ENCODE measurements at regions not wholly inside any gene's neighbourhood (a gene's known extent, or its start where the extent isn't known, plus 50 kb on each side); places are given as distances from the start of the nearest gene placed in this dataset.

DNA sequence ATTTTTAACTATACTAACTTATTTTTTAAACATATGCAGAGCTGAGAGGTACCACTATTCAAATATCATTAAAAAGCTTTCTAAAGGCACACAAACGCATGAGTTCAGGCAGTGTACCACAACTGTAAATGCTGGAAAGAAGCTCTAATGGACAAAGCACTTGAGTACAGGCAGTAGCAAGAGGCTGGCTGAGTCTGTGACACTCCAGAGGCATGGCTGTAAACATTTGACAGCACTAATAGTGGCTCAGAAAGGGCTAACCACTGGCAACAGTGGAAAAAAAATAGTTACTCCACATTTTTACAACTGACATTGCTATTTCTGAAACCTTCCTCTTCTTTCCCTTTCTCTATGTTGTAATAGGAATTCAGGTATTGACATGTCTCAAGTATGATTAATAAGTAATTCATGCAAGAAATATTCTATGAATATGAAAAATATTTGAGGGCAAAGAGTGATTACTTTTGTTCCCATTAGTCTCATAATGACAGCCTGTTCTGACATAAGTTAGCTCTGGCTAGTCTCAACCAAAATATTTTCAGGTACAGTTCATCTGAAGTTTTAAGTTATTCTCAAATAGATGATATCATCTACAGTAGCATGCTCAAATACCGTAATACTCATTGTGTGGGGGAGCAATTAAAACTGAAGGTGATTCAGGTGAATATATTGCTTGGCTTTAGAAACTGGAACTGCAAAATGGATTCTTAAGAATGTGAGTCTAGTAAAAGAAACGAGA lies 324.0 kb upstream of the POT1 start:
- no peaks in the 10 kb centered on the region for H3K4me1 ChIP-seq (ENCODE audit: control insufficient read depth, insufficient read depth, low read length)
- H3K9me3 ChIP-seq (ENCODE audit: control insufficient read depth, low read length) = peaks cover 3% of the 10 kb centered on the region
- H3K27me3 ChIP-seq (replicated peaks; ENCODE audit: control insufficient read depth, insufficient read depth, low read length) = no peaks in the 10 kb centered on the region
- no peak overlapping the region for H3K4me3 ChIP-seq (ENCODE audit: low read length)
- no peak for DNase-seq (ENCODE audit: low read depth)
- no peaks in the 10 kb centered on the region for H3K36me3 ChIP-seq (ENCODE audit: control insufficient read depth, insufficient read depth, low read length, severe bottlenecking)
- no peak overlapping the region for H3K9ac ChIP-seq (ENCODE audit: low read length)

DNA sequence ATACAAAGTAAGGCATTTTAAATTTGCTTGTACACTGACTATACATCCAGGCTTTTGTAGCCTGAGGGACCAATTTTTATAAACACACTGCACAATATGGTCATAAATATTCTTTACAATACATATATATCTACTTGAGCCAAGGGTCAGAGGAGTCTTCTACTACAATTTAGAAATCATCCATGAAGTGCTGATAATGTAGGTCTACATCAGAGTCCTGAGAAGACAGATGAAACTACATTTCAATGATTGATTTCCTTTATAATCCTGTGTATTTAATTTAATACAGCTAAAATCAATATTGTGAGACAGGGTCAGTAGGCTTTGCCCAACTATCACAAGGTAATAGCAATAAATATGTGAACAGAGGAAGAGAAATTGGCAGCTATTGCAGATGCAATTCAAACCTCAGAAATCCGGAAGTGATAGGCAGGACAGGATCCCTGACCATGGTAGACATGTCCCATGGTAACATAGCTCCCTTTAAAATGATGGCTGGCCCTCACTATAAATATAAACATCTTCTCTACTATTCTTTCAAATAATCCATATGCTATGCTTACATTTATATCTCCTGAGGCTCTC lies 318.0 kb upstream of the POT1 start:
- H3K9me3 ChIP-seq (ENCODE audit: control insufficient read depth, low read length) = peaks cover 3% of the 10 kb centered on the region
- no peak for DNase-seq (ENCODE audit: low read depth)
- H3K36me3 ChIP-seq (ENCODE audit: control insufficient read depth, insufficient read depth, low read length, severe bottlenecking) = no peaks in the 10 kb centered on the region
- no peaks in the 10 kb centered on the region for H3K27me3 ChIP-seq (replicated peaks; ENCODE audit: control insufficient read depth, insufficient read depth, low read length)
- no peak overlapping the region for H3K4me3 ChIP-seq (ENCODE audit: low read length)
- no peak overlapping the region for H3K9ac ChIP-seq (ENCODE audit: low read length)
- no peaks in the 10 kb centered on the region for H3K4me1 ChIP-seq (ENCODE audit: control insufficient read depth, insufficient read depth, low read length)

DNA sequence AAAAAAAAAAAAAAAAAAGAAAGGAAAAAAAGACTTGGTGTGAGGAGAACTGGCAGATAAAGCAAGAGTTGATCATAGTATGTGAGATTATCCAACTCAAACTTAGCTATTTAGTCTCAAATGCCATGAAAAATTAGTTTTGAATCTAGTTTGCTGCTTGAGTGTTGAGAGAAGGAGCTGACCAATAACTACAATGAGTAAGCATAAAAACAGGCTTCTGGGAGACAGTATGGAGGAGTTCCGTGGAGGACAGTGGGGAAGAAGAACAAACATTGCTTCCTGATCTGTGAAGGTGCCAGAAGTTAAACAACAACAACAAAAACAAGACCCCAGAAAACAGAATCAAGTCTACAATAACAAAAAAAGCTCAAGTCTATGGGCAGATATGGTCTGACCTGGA lies 317.1 kb upstream of the POT1 start:
- Histone ChIP-seq H3K4me3 (ENCODE audit: low read length) (no peak overlapping the region), H3K9ac (ENCODE audit: low read length) (no peak overlapping the region), H3K27me3 (replicated peaks; ENCODE audit: control insufficient read depth, insufficient read depth, low read length) (no peaks in the 10 kb centered on the region), H3K36me3 (ENCODE audit: control insufficient read depth, insufficient read depth, low read length, severe bottlenecking) (no peaks in the 10 kb centered on the region), H3K9me3 (ENCODE audit: control insufficient read depth, low read length) (peaks cover 3% of the 10 kb centered on the region), H3K4me1 (ENCODE audit: control insufficient read depth, insufficient read depth, low read length) (no peaks in the 10 kb centered on the region)
- DNase-seq (ENCODE audit: low read depth) = no peak

DNA sequence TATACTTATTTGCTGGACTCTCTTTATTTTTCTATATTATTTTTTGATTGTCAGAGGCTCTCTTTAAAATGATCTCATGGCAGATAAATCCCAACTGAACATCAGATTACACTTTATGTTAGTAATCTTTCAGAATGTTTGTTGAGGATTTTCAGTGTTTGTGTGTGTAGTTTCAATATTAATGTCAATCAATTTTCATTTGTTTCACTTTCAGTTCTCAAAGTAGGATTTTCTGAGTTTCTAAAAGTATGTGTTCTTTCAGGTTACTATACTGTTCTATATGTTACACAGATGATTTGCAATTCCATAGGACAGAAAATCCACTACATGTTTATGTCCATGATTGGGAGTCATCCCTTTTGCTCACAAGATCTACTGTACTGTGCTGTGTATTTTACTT lies 311.9 kb upstream of the POT1 start:
- Histone ChIP-seq H3K36me3 (ENCODE audit: control insufficient read depth, insufficient read depth, low read length, severe bottlenecking) (no peaks in the 10 kb centered on the region), H3K4me3 (ENCODE audit: low read length) (no peak overlapping the region), H3K4me1 (ENCODE audit: control insufficient read depth, insufficient read depth, low read length) (no peaks in the 10 kb centered on the region), H3K9ac (ENCODE audit: low read length) (no peak overlapping the region), H3K27me3 (replicated peaks; ENCODE audit: control insufficient read depth, insufficient read depth, low read length) (no peaks in the 10 kb centered on the region), H3K9me3 (ENCODE audit: control insufficient read depth, low read length) (no peaks in the 10 kb centered on the region)
- DNase-seq (ENCODE audit: low read depth) = no peak

DNA sequence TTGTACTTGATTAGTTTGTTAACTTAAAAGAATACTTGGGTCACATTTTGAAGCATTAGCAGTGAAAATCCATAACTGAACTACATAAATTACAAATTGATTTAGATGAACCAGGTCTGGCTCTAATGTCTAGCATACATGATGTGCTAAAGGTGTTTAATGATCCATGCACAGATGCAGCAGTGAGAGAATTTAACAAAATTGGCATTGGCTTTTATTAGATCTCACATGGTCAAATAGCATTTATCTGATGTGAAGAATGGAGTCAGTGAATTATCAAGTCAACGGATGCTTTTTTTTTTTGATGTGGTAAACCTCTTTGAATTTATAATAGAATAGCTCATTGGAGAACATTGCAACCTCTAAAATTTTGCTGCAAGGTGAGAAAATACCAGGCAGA lies 293.0 kb upstream of the POT1 start:
- Histone ChIP-seq H3K9ac (ENCODE audit: low read length) (no peak overlapping the region), H3K27me3 (replicated peaks; ENCODE audit: control insufficient read depth, insufficient read depth, low read length) (no peaks in the 10 kb centered on the region), H3K36me3 (ENCODE audit: control insufficient read depth, insufficient read depth, low read length, severe bottlenecking) (no peaks in the 10 kb centered on the region), H3K9me3 (ENCODE audit: control insufficient read depth, low read length) (peaks cover 11% of the 10 kb centered on the region), H3K4me3 (ENCODE audit: low read length) (no peak overlapping the region), H3K4me1 (ENCODE audit: control insufficient read depth, insufficient read depth, low read length) (no peaks in the 10 kb centered on the region)
- no peak for DNase-seq (ENCODE audit: low read depth)

DNA sequence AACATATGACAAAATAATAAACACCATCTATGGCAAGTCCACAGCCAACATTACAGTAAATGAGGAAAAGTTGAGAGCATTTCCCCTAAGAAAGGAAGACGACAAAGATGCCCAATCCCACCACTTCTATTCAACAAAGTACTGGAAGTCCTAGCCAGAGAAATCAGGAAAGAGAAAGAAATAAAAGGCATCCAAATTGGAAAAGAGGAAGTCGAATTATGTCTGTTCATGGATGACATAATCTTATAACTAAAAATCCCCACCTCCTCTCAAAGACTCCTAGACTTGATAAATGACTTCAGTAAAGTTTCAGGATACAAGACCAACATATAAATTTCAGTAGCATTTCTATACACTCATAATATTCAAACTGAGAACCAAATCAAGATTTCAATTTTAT lies 288.5 kb upstream of the POT1 start:
- Histone ChIP-seq H3K27me3 (replicated peaks; ENCODE audit: control insufficient read depth, insufficient read depth, low read length) (no peaks in the 10 kb centered on the region), H3K9ac (ENCODE audit: low read length) (no peak overlapping the region), H3K9me3 (ENCODE audit: control insufficient read depth, low read length) (peaks cover 11% of the 10 kb centered on the region), H3K36me3 (ENCODE audit: control insufficient read depth, insufficient read depth, low read length, severe bottlenecking) (no peaks in the 10 kb centered on the region), H3K4me3 (ENCODE audit: low read length) (no peak overlapping the region), H3K4me1 (ENCODE audit: control insufficient read depth, insufficient read depth, low read length) (no peaks in the 10 kb centered on the region)
- DNase-seq (ENCODE audit: low read depth) = no peak

DNA sequence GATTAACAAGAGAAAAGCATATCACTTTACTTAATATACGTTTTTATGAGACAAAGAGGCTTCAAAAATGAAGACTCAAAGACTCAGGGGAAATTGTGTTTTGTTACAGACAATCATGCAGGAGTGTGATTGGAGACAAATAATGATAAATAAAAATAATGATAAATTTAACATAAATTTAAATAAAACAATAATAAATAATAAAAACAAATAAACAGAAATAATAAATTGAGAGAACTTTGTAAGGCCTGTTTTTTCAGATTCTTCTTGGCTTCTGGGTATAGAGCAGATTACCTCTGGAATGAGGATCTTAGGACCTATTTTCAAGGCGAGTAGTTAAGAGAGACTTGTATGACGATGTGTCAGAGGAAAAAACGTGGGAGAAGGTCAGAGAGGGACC lies 271.4 kb upstream of the POT1 start:
- H3K9me3 ChIP-seq (ENCODE audit: control insufficient read depth, low read length) = no peaks in the 10 kb centered on the region

DNA sequence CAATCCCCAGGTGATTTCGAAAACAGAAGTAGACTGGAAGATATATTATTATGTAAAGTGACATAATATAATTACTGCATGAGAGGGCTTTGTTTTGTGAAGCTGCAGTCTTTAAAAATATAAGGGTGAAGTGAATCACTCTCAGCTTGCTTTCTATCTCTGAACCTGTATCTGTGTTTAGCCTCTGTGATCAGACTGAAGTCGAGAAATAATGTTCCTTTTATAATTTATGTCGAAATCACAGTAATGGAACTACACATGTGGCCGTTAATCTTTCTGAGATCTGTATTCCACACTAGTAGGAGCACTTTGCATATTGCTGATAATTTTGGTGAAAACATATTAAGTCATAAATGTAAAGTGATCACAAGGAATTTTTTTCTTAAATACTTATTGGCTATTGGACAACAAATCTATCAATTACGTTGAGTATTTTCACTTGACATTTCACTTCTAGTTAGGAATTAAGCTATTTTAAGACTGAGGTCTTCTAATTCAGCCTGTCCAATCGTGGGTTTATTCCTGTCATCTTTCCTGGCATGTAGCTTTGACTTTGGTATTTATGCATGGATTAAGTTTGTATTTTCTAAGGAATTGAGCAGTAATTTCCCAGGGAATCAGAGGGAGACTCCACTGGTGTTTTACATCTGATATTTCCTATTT lies 268.2 kb upstream of the POT1 start:
- no peaks in the 10 kb centered on the region for H3K27me3 ChIP-seq (replicated peaks; ENCODE audit: control insufficient read depth, insufficient read depth, low read length)

More for the DNA sequence above, 271.4 kb upstream of the POT1 start:
- Histone ChIP-seq H3K4me1 (ENCODE audit: control insufficient read depth, insufficient read depth, low read length) (no peaks in the 10 kb centered on the region), H3K9ac (ENCODE audit: low read length) (no peak overlapping the region), H3K27me3 (replicated peaks; ENCODE audit: control insufficient read depth, insufficient read depth, low read length) (no peaks in the 10 kb centered on the region), H3K4me3 (ENCODE audit: low read length) (no peak overlapping the region), H3K36me3 (ENCODE audit: control insufficient read depth, insufficient read depth, low read length, severe bottlenecking) (no peaks in the 10 kb centered on the region)
- DNase-seq (ENCODE audit: low read depth) = no peak

DNA sequence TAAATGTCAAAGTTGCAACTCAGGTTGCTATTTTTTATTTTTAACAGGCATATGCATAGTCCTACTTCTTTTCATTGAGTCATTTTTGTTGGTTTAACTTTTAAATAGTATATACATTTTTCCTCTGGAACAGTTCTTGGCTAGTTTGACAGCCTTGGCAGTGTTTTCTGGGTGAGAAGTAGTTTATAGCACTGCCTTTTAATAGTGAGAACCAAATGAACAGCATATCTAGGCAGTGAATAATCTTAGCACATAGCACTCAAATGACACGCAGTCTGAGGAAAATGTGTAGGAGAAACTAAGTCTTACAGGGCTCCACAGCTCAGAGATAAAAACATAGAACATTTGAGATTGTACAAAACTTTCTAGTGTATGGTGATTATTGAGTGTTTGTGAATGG lies 265.5 kb upstream of the POT1 start:
- Histone ChIP-seq H3K27me3 (replicated peaks; ENCODE audit: control insufficient read depth, insufficient read depth, low read length) (no peaks in the 10 kb centered on the region), H3K4me1 (ENCODE audit: control insufficient read depth, insufficient read depth, low read length) (no peaks in the 10 kb centered on the region), H3K4me3 (ENCODE audit: low read length) (no peak overlapping the region), H3K9me3 (ENCODE audit: control insufficient read depth, low read length) (no peaks in the 10 kb centered on the region), H3K9ac (ENCODE audit: low read length) (no peak overlapping the region), H3K36me3 (ENCODE audit: control insufficient read depth, insufficient read depth, low read length, severe bottlenecking) (no peaks in the 10 kb centered on the region)
- no peak for DNase-seq (ENCODE audit: low read depth)

More for the DNA sequence above, 268.2 kb upstream of the POT1 start:
- no peak overlapping the region for H3K4me3 ChIP-seq (ENCODE audit: low read length)
- H3K4me1 ChIP-seq (ENCODE audit: control insufficient read depth, insufficient read depth, low read length) = no peaks in the 10 kb centered on the region
- H3K9me3 ChIP-seq (ENCODE audit: control insufficient read depth, low read length) = no peaks in the 10 kb centered on the region
- no peaks in the 10 kb centered on the region for H3K36me3 ChIP-seq (ENCODE audit: control insufficient read depth, insufficient read depth, low read length, severe bottlenecking)
- no peak for DNase-seq (ENCODE audit: low read depth)
- no peak overlapping the region for H3K9ac ChIP-seq (ENCODE audit: low read length)

DNA sequence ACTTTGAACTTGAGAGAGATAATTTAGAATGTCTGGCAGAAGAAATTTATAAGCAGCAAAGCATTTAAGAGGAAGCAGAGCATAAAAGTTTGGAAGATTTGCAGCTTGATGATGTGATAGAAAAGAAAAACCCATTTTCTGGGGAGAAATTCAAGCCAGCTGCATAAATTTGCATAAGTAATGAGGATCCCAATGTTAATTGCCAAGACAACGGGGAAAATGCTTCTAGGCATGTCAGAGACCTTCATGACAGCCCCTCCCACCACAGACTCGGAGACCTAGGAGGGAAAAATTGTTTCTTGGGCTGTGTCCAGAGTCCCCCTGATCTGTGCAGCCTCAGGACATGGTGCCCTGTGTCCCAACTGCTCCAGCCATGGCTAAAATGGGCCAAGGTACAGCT lies 263.6 kb upstream of the POT1 start:
- no peaks in the 10 kb centered on the region for H3K36me3 ChIP-seq (ENCODE audit: control insufficient read depth, insufficient read depth, low read length, severe bottlenecking)
- no peak for DNase-seq (ENCODE audit: low read depth)
- no peaks in the 10 kb centered on the region for H3K9me3 ChIP-seq (ENCODE audit: control insufficient read depth, low read length)
- no peak overlapping the region for H3K9ac ChIP-seq (ENCODE audit: low read length)
- no peak overlapping the region for H3K4me3 ChIP-seq (ENCODE audit: low read length)
- no peaks in the 10 kb centered on the region for H3K4me1 ChIP-seq (ENCODE audit: control insufficient read depth, insufficient read depth, low read length)
- no peaks in the 10 kb centered on the region for H3K27me3 ChIP-seq (replicated peaks; ENCODE audit: control insufficient read depth, insufficient read depth, low read length)

DNA sequence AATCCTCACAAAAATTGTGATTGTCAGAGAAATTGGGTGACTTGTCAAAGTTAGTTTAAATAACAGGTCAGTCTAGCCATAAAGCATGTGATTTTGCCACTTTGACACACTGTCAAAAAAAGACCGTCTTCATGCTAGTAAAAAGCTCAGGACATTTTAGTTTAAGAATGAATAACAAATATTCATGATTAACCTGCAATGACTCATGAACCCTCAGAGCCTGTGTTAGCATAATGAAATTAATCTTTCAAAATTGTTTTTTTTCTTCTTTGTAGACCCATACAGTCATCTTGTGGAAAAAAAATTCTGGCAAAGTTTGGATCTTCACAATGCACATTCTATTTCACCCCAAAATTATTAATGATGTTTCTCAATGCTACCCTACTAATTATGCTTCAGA lies 255.2 kb upstream of the POT1 start:
- no peaks in the 10 kb centered on the region for H3K36me3 ChIP-seq (ENCODE audit: control insufficient read depth, insufficient read depth, low read length, severe bottlenecking)
- H3K9ac ChIP-seq (ENCODE audit: low read length) = no peak overlapping the region
- H3K4me1 ChIP-seq (ENCODE audit: control insufficient read depth, insufficient read depth, low read length) = no peaks in the 10 kb centered on the region
- peaks cover 2% of the 10 kb centered on the region for H3K9me3 ChIP-seq (ENCODE audit: control insufficient read depth, low read length)
- no peak overlapping the region for H3K4me3 ChIP-seq (ENCODE audit: low read length)
- DNase-seq (ENCODE audit: low read depth) = no peak
- no peaks in the 10 kb centered on the region for H3K27me3 ChIP-seq (replicated peaks; ENCODE audit: control insufficient read depth, insufficient read depth, low read length)
